ENCODE measurements at regions not wholly inside any gene's neighbourhood (a gene's known extent, or its start where the extent isn't known, plus 50 kb on each side); places are given as distances from the start of the nearest gene placed in this dataset.

DNA sequence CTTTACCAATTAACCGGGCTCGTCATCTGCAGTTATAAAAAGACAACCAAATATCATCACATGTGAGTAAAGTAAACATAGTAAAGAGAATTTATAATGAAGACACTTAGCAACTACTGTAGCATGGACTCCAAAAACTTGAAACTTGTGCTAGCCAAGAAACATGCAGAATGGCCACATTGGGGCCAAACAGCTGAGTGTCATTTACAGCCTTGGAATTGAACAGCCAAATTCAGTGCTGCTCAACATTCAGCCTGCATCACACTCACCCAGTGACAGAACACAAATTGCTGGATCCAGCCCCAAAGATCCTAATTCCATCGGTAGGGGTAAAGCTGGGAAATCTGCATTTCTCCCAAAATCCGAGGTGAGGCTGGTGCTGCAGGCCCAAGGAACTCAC, 224.8 kb upstream of the GYPC start:
- DNase-seq, result no peak

DNA sequence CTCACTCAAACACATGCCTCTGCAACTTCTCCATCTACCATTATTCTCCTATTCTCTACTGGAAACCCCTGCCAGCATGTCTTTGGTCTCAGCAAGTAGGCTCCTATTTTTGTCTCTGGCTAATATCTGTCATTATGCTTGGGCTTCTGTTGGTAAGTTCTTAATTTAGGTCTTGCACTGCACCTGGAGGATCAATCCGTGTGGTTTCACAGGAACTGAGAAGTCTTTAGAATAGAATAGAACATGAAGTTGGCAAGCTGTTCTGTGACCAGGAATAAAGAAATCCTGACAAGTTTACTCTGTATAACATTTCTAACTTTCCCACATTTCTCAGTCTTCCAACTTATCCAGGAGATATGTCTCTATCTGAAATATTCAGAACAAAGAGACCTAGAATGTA, 219.5 kb upstream of the GYPC start:
- DNase-seq, result no peak

DNA sequence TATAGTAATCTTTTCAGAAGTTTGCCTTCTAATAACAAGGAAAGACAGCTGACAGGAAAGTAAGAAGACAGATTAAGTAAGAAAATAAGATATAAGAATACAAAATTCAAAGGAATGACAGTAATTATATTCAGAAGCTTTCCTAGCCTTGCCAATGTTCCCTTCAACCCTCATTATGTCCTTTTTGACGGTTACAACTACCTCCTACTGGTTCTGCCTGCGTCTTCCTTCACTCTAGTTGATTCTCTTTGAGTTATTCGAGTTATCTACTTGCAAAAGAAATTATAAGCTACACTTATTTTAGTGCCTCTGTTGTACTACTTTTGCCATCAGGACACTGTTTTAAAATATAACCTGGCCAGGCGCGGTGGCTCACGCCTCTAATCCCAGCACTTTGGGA, 218.9 kb upstream of the GYPC start:
- no peak for DNase-seq

DNA sequence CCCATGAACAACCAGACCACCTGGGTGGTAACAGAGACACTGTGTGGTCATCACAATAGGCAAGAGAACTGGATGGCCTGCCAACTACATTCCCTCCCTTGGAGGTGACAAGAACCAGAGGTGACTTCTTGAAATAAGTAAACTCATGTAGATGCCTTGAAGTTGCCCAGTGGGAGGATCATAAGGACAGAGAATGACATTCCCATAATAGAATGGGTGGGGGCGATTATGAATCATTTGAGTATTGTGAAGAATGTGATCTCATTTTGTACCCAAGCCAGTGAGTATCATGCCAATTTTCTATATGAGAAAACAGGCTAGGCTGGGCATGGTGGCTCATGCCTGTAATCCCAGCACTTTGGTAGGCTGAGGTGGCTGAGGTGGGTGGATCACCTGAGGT, 211.4 kb upstream of the GYPC start:
- DNase-seq, result no peak

DNA sequence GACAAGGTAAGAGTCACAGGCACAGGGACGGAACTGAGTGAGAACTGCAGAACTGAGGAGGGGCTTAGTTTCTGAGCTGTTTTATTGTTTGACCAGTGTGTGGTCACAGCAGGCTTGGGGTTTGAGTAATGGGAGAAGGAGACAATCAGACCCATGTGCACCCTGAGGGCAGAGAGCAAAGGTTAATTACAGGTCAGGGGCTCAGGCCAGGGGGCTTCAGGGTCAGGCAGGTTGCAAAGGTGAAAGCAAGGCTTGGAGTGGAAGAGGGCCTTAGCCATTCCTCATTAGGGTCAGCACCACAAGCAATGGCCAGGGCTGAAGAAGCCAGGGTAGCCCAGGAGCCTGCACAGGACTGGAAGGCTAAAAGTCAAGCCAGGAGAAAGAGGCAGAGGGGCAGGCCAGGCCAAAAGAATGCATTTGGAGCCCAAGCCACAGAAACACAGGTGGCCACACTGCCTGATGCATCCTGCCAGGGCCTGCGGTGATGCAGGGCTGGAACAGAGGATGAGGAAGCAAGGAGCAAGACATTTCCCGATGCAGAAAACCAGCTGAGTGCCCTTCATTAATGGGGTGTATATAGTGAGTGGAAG, 209.8 kb upstream of the GYPC start:
- no peak for DNase-seq

DNA sequence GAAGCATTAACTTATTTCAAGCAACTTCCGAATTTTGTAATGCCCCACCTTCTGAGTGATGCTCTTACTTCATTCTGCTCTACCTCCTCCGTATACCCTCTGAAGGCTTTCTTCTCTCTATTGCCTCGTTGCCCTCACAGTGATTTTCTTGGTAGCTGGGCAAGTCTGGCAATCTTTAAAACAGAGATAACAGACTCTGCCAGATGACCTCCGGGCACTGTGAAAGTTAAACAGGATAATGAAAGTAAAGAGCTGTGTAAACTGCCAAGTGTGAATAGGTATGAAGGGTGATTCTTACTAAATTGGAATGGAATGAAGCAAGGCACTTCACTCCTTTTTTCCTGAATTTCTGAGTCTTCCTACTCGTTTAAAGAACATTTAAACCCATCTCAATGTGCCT, 207.3 kb upstream of the GYPC start:
- no peak for DNase-seq

DNA sequence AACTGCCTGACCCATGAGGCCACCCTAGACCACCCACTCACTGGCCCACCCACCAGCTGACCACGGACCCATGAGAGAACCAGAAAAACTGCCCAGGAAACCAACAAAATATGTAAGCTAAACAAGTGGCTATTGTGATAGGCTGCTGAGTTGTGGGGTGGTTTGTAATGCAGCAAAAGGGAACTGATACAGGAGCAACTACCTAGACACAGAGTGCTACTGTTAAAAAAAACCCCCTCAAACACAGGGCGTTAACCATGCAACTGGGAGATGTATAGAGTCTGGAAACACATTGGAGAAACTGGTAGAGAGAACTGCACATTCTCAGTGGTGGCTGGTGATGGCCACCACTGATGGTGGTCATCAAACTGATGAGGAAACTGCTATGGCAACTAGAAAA, 206.3 kb upstream of the GYPC start:
- DNase-seq, result no peak

DNA sequence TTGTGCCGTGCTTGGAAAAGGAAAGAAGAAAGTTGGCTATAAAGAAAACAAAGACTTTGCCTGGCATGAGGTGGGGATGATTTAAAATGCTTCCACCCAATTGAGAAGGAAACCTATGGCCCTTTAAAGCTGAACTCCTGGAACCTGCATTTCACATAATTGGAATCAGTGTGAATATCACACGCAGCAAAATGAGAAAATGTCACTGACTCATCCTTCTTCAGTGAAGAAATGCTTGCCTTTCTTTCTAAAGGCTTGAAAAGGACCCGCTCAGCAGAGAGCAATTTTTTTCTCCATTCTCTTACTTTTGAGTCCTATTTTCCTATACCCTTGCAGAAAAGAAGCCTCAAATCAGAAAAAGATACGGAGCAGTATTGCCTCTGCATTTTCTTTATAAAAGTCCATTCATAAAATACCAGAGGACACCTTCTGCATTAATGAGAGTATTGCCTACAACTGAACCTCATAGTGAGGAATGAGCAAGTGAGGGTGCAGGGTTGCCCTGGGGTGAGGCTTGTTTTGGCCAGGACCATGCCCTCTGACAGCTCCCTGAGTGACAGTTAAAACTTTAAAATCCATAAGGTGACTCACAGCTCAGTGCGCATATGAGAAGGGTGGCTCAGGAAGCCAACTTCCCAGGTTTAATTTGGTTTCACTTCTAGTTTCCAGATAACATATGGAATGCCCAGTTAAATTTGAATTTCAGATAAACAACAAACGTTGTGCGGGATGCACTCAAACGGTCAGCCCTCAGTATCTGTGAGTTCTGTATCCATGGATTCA, 191.9 kb upstream of the GYPC start:
- DNase-seq, result no peak

DNA sequence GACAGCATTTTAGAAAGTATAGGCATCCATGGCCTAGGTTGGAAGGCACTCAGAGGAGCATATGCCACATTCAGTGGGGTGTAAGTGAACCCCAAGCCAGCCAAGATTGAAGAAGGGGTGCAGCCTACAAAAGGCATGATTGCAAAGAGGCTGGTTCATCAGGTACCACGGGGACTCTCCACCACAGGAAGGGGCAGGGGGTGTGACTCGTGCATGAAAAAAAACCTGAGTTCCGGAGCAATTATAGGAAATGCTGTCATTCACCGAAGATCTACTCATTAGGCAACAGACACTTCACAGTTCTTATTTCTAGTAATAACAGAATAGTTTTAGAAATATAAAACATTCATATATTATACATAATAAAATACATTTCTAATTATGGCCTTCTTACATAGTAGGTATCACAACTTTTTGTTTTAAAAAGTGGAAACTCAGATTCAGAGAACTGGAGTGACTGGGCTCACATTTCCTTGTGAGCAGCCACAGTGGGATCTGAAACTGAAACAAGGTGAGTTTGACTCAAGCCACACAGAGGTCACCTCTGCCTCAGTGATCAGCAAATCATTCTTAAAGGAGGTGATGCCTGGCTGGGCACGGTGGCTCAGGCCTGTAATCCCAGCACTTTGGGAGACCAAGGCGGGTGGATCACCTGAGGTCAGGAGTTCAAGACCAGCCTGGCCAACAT, 188.4 kb upstream of the GYPC start:
- no peak for DNase-seq

DNA sequence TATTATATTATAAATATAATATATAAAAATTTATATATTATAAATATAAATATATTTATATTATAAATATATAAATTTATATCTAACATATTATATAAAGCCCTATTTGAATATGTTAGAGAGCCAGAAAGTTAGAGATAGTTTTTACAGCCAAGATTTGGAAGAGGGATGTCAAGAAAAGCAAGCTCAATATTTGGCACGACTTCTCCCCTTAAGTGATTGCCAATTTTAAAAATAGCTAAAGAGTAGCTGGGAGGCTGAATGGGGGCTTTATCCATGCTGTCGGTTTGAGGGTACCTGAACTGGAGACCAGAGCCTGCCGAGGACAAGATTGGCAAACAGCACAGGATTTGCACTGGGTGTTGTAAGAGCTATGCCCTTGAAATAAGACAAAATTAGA, 180.9 kb upstream of the GYPC start:
- DNase-seq, result no peak

DNA sequence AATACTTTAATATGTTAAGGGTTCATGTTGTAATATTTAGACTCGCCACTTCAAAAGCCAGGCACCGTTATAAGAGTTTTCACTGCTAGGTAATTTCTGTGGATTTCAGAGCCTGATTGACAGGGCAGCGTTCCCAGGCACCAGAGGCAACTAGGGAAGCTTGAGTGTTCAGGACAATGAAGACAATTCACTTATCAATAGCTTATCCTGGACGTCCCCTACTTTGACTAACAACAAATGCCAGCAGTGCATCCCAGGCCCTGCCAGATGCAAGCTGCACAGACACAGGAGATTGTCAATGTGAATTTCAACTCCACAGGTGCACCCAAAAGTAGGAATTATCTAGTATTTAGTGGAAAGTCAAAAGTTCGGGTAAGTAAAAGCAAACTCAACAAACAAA, 179.3 kb upstream of the GYPC start:
- no peak for DNase-seq

DNA sequence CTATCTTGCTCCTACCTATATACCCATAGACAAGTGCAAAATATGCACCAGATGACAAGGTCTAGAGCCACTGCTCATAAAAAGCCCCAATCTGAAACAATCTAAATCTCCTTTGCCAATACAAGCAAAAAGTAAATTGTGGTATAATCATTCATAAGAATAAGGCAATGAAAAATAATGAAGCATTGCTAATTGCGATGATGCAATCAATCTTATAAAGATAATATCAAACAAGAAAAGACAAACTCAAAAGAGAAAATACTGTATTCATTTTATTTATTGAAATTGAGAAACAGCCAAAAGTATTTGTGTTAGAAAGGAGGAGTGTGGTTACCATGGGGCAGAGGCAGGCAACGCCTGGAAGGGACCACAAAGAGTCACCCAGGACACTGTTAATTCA, 175.9 kb upstream of the GYPC start:
- no peak for DNase-seq

DNA sequence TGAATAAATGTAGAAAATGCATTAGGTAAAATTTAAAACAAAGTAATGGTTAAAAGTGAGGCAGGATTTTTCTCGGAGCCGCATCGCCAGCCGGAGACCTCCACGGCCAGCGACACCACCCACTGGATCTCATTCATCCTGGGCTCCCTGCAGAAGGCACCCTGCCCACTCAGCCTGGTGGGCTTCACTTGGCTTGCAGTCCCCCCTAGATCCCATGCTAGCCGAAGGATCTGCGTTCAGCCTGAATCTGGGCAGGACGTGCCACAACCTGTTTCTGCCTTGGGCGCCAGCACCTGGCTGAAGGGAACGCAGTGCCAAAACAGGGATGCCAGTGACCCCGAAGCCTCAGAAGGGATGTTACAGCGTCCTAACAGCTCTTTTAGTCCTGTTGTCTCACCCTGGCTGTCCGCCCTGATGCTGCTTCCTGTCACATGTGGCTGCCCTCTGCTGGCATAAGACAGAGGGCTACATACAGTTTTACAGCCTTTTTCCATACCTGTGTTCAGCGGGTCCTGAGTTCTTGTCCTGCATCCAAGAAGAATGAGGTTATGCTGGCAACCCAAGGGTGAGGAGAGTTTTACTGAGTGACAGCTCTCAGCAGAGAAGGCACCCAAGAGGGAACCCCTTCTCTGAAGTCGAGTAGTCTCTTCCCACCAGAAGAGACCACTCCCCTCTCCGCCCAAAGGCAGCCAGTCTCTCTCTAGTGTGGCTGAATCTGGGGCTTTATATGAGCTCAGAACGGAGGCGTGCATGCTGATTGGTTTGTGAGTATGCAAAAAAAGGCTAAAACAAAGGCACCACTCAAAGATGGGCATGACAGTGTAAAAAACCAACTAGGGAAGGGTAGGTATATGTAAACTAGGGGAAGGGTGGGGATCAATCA, 173.1 kb upstream of the GYPC start:
- no peak for DNase-seq

DNA sequence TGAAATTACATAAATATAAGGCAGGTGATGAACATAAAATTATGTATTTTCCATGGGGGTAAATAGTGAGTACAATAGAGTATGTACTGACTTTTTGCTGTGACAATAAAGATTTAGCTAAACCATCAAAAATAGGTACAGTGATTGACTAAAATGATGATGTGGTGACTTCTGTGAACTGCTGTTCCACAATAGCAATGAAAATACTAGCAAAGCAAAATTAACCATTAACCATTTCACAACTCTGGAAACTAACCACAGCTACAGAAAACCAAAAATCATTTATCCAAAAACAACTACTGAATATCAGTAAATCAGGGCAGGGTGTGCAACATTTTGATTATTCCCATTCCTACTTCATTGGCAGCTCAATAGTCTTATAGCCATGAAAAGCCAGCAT, 161.4 kb upstream of the GYPC start:
- DNase-seq, result no peak

DNA sequence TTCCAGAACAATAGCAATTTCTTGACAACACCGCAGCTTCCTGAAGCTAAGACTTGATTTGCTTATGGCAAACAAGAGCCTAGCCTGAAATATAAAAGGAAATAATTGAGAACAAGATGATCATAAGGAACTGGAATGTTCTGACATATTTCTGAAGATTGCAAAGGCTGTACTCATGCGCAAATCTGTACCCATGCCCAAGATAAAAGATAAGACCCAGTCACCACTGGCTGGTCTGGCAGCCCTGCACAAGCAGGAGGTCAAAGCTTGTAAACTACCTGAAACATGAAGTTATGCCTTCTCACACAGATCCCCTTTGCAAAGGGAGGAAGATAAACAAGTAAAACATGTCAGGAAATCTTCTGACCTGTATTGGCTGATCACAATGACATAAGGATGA, 160.8 kb upstream of the GYPC start:
- no peak for DNase-seq

DNA sequence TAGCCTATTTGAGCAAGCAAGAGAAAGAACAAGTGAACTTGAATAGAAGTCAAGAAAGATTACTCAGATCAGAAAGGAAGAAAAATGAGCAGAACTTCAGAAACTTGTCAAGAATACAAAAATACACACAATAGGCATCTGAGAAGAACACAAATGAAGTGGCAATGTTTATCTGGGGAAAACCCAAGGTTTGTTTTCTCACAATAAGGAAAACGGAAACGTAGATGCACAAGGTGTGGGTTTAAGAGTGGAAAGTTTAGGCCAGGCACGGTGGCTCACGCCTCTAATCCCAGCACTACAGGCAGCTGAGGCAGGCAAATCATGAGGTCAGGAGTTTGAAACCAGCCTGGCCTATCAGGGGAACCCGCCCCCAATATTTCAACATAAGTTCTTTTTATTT, 159.5 kb upstream of the GYPC start:
- no peak for DNase-seq

DNA sequence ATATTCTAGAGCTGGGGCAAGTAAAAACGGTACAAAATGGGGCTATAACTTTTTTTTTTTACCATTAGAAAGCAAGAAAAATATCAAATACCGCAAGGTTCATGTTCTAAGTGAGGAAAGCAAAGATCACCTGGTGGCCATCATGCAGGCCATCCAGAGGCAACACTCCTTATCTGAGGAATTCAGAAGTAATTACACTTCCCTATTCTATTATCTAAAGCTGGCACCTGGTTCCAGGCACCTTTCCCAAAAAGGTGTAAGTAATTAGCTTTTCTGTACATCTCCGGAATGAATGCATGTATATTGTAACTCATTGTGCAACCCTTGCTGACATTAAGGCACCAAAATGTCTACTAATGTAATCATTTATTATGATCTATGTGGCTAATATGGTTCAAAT, 152.5 kb upstream of the GYPC start:
- DNase-seq, result no peak

DNA sequence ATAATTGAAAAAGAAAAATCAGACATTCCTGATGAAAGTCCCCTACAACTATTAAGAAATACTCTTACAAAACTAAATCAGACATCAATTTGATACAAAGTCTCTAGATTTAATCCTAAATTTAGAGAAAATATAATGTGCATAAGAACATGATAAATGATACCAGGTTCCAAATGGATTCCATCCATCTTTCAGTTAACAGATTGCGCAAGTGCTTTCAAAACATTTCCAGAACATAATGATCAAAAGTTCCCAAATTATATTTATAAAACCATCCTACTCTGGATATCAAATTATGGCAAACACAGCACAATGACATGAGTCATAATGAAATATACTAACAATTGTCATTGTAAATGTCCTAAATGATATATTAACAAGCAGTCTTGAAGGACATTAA, 151.0 kb upstream of the GYPC start:
- no peak for DNase-seq

DNA sequence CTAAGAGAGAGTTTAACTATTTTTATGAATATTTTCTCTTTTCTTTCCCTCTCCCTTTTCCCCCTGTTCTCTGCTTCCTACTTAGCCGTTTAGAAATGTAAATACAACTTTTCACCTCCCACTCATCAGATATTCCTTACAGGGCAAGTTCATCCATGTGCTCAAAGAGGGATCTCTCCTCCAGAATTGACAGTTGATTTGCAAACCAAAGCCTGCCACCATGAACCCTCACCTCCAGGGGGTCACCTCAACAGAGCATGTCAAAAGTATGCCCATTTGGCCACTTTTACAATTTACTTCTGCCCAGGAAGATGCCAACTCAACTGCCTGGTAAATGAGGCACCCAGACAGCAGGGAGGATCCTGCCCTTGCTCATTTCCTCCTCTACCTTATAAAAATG, 149.2 kb upstream of the GYPC start:
- no peak for DNase-seq

DNA sequence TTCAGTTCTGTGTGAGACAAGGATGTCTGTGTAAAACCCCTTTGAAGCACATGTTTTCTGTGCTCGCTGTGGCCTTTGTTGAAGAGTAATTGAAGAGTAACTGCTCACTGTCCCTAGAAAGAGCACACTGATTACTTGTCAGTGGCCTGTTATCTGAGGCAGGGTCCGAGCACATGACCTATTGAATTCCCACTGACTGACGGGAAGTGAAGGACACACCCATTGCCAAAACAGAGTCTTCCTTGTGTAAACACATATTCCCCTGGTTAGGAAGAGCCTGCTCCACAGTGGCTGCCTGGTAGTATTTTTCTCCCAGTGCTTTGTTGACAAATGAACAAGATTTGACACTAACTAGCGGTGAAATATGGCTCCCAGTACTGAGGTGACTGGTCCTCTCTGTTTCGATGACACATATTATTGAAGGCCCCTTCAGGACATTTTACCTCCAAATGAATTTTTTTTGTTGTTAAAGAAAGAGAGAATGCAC, 148.5 kb upstream of the GYPC start:
- no peak for DNase-seq

DNA sequence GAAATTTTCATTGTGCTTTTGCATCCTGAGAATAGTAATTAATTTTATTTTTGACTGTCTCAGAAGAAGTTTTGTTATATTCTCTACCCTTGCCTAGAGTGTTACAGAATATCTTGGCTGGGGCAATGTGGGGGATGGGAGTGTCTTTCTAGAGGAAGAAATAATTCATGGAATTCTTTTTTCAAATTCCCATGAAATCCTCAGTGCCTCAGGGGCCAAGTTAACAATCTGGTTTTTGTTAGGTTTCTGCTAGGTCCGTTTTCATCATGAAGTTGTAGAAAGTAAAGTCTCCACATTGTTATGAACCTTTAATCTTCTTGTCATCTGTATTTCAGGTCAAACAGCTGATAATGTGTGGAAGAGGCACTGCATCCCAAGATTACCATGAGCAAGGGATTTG, 145.6 kb upstream of the GYPC start:
- no peak for DNase-seq

DNA sequence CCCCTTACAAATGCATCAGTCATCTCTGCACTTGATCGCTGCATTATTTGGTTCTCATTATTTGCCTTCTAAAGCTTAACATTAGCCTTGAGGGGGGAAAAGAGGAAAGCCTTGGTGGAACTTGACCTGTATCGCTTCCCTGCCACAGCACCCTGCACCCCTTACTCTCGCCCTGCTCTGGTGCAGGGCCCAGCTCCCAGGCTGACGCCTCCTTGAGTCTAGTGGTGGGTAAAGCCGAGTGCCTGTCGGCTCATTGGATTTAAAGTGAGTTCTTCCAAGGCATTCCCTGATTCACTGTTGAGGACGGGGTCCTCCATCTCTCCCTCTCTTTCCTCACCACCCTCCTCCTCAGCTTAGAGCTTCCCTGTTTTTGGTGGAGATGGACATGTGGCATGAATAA, 145.0 kb upstream of the GYPC start:
- DNase-seq, result no peak

DNA sequence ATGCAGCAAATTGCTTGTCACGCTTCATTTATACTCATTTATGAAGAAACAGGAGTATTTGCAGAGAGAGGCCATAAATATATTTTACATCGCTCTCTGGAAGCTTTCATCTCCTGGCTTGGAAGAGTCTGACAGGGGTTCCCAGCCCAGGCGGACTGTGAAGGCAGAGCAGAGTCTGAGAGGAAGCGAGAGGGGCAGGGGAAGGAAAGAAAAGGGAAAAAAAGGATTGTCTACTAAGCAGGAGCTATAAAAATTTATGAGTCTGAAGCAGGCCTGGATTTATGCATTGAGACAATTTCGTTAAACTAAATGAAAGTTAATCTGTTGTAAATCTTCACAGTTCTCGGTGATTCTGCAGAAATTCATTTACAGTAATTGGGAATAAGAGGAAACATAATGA, 143.9 kb upstream of the GYPC start:
- DNase-seq, result no peak

Measured in activated effector memory CD4-positive, alpha-beta T cell treated with Interleukin-2 at 50 U/mL for 16 hours (primary cell).